Astrocyte of the hippocampus (primary cell): ENCODE measurements at regions not wholly inside any gene's neighbourhood (a gene's known extent, or its start where the extent isn't known, plus 50 kb on each side); places are given as distances from the start of the nearest gene placed in this dataset.

Source experiments
- DNase-seq: peaks from one replicate; pipeline ENCODE4 v3.0.0; 2011; ENCODE audit warnings: low read depth, low spot score

- DNase-seq: no peak
Measured at GRCh38 chr10:6648894-6649720, 69.0 kb upstream of the PRKCQ start.

GRCh38 chr10:6647811-6648526, 67.9 kb upstream of the PRKCQ start:
- DNase-seq: peak; percentile 69

GRCh38 chr10:6643962-6644361, 63.9 kb upstream of the PRKCQ start:
- DNase-seq: no peak

GRCh38 chr10:6642876-6643275, 62.8 kb upstream of the PRKCQ start:
- no peak for DNase-seq

- DNase-seq: no peak
Measured at GRCh38 chr10:6640433-6641040, 60.5 kb upstream of the PRKCQ start.

- DNase-seq: no peak
Measured at GRCh38 chr10:6637053-6637452, 57.0 kb upstream of the PRKCQ start.

- no peak for DNase-seq
Measured at GRCh38 chr10:6635784-6636183, 55.7 kb upstream of the PRKCQ start.
